ENCODE measurements at regions not wholly inside any gene's neighbourhood (a gene's known extent, or its start where the extent isn't known, plus 50 kb on each side); places are given as distances from the start of the nearest gene placed in this dataset.
"Not testable (repeated sequence)": the region's sequence is repeated elsewhere in the genome, so short reads cannot be mapped to it uniquely, and the experiment has no call there.

- DNase-seq: no peak
Measured at GRCh38 chr2:176885001-176885643, 327.5 kb upstream of the HNRNPA3 start.

DNA sequence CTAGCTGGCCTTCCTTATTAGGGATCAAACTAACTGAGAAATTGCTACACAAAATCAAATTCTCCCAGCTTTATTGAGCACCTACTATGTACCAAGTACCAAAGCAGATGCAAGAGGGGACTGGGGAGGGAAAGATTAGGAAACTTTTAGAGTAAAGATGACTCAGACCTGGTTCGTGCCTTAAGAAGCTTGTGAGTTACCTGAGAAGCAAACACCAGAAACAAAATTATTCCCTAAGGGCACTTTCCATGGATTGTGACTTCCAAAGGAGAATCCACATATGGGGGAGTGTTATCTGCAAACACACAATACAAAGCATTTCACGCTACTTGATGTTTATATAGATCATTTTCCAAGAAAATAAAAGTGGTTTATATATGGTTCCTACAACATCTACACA lies 326.9 kb upstream of the HNRNPA3 start:
- DNase-seq: no peak

GRCh38 chr2:176891105-176891504 lies 321.5 kb upstream of the HNRNPA3 start:
- no peak for DNase-seq

DNA sequence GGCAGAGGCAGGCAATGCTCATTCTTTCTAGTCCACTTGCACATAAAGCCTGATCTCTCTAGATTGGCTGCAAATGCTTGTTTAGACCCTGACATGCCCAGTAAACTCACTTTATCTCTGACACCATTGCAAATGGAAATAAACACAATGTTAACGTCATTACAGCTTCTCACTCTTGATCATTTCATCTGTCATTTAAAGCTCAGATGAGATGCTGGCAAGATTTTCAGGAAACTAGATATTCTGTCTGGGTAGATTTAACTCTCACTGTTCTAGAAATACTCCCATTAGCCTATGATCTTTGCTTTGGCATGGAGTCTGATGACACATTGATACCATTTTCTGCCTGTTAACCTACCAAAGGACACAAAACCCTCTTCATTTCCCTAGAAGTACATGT lies 320.7 kb upstream of the HNRNPA3 start:
- no peak for DNase-seq

DNA sequence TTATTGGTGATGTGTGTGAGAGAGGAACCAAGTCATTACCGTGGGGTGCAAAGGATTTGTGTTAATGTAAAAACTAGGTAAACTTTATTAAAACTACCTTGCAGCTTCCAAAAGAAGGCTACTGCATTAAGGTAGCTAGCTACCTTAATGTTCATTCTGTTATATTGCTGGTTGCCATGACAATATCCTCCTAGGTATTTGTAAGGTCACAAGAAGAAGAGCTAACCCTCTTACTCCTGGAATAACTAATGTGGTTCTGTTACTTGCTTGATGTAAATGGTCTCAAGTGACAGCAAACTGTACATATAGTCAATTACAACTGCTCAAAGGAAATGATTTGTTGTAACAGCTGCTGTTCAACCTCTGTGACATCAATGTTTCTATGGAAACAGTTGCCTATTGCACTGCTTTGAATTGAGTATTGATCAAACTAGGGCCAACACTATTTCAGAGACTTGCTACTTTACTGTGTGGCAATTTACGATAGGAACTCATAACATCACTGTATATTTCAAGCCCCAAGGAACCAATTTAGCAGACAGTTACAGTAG lies 319.8 kb upstream of the HNRNPA3 start:
- DNase-seq: peak; percentile 90 to 93

DNA sequence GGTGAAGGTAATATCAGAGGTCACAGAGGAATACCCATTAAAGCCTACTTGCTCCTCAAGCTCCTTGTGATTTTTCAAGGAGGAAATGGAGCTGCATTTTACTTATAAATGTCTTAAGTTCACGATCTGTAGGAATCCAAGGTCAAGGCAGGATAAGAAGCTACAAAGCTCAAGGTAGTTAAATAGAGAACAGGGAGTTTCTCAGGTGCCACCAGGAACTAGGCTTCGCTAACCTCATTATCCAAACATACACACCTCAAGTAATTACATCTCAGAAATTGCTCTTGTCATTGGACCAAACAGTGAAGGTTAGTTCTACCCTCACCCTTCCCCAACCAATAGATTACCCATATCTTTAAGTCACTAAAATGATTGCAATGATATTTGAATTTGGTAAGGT lies 317.4 kb upstream of the HNRNPA3 start:
- DNase-seq: no peak

- no peak for DNase-seq
Measured at GRCh38 chr2:176902454-176902853, 310.1 kb upstream of the HNRNPA3 start.

- DNase-seq: not testable (repeated sequence)
Measured at GRCh38 chr2:176904053-176904452, 308.5 kb upstream of the HNRNPA3 start.

DNA sequence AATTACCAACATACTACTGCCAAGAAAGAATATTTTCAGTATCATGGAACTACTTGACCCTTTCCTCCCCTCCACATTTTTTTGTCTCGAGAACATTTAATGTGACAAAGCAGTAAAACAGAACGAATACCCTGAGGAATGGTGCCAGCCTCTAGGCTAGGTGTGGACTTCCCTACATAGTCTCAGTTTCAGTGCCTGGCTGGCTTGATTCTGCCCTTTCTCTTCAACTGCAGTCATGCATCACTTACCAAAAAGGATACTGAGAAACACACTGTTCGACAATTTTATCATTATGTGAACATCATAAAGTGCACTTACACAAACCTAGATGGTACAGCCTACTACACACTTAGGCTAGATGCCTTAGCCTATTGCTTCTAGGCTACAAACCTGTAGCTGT lies 305.3 kb upstream of the HNRNPA3 start:
- no peak for DNase-seq

GRCh38 chr2:176910828-176911227 lies 301.8 kb upstream of the HNRNPA3 start:
- no peak for DNase-seq

DNA sequence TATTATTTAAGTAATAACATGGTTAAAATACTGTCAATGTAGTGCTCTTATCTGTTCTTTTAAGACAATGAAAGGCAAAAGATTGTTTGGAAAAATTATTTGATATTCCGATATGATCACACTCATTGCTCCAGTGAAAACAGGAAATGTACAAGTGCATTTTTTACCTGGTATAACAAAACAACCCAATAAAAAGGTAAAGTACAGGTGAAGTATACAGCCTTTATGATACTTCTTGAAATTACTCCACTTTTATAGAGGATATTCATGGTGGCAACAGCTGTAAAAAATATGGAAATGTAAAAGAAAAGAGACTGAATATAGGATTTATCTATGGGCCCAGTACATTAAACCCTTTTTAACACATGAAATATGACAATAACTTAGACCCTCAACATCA lies 298.6 kb upstream of the HNRNPA3 start:
- no peak for DNase-seq

GRCh38 chr2:176914371-176914770 lies 298.2 kb upstream of the HNRNPA3 start:
- no peak for DNase-seq

DNA sequence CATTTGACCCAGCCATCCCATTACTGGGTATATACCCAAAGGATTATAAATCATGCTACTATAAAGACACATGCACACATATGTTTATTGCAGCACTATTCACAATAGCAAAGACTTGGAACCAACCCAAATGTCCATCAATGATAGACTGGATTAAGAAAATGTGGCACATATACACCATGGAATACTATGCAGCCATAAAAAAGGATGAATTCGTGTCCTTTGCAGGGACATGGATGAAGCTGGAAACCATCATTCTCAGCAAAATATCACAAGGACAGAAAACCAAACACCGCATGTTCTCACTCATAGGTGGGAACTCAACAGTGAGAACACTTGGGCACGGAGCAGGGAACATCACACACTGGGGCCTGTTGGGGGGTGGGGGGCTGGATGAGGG lies 290.0 kb upstream of the HNRNPA3 start:
- DNase-seq: not testable (repeated sequence)

GRCh38 chr2:176923205-176923604 lies 289.4 kb upstream of the HNRNPA3 start:
- DNase-seq: no peak

- DNase-seq: no peak
Measured at GRCh38 chr2:176924909-176925534, 287.6 kb upstream of the HNRNPA3 start.

GRCh38 chr2:176926453-176926852 lies 286.1 kb upstream of the HNRNPA3 start:
- no peak for DNase-seq

- DNase-seq: not testable (repeated sequence)
Measured at GRCh38 chr2:176929387-176929786, 283.2 kb upstream of the HNRNPA3 start.

DNA sequence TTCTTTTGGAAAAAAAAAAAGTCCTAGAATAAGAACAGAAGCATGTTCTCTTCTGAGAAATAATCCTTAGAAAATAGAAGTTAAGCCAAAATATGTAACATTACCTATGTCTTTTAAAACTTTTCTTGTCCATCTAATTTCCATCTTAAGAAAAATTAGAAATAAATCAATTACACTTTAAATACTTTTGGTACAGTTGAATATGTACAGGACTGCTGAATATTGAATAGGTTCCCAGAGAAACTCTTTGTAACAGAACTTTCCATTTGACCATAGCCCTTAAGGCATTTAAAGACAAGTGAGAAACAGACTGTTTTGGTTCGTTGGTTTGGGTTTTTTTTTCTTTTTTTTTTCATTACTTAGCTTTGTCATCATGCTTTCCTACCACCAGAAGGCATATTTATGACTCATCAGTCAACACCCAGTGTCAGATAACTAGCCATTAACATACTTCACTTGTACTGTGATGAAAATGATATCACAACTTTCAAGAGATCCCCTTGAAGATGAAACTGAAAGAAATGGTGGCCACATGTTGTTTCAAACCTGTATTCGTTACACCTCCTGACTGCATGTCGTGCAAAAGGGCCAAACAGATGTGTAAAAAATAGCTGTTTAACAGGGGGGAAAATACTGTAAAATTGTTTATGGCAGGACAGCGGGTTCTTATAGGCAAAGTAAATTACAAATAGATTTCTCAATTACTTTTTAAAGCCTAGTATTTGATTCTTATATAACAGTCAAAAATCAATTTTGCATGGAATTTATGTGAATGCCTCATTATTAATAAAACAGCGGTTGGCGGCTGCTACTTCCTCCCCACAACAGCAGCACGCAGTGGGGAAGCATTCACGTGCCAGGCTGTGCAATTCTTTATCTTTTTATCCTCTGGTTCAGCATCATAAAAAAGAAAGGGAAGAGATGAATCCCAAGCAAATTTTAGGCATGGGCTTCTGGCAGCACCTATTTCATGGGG lies 280.7 kb upstream of the HNRNPA3 start:
- DNase-seq: no peak

- DNase-seq: no peak
Measured at GRCh38 chr2:176934131-176934530, 278.5 kb upstream of the HNRNPA3 start.

DNA sequence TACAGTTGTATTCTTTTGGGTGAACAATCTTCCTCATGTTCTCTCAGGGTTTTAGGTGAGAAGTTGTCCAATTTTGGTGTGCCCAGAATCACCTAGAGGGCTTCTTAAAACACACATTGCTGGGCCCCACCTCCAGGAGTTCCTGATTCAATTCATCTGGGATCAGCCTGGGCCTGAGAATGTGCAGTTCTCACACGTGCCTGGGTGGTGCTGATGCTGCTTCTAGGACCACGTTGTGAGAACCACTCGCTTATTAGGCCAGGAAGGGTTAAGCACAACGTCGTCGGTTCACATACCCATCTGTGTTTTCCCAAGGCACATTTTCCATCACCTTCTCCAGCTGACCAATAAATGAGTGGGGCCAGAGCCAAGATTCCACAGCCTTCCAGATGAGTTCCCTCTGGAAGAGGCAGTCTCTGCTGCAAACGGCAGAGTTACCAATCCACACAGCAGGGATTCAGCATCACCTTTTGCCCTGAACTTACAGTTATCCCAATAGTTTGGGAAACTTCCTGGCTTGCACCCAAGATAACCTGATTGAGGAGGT lies 277.7 kb upstream of the HNRNPA3 start:
- no peak for DNase-seq

DNA sequence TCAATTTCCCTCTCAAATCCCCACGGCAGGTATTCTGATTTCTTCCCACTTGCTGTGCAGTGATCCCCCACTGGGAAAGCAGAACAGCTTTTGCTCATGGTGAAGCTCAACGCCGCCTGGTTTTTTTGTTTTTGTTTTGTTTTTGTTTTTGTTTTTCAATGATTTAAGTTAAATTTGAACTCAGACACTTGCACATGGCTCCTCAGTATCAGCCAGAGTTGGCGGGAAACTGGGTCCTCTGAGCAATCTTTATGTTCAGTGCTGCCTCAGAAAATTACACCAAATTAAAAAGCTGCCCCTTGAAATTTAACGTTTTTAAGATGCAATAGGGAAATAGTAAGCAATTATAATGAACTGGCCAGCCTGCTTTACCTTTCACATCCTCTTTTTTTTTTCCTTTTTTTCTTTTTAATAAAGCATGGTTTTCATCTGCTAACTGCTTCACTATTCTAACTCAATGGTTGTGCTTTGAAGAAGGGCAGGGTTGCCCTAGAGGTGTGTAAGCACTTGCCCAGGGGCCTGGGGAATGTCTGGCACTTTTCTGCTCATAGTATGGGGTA lies 277.0 kb upstream of the HNRNPA3 start:
- no peak for DNase-seq

DNA sequence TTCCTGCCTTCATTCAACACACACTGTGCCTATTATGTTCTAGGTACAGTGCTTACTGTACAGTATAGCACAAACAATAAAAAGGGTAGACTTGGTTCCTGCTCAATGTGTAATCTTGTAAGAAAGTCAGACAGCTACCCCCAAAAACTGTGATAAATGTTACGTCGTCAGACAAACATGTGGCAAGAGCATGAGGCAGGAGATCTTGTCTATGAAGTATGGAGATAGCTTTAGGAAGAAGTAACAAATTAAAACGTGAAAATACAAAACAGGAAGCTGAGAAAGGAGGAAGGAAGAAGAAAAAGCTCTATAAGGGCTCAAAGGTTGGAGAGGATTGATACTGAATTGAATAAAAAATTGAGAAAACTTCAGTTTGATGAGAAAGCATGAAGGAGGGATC lies 276.2 kb upstream of the HNRNPA3 start:
- no peak for DNase-seq

- DNase-seq: no peak
Measured at GRCh38 chr2:176944998-176945397, 267.6 kb upstream of the HNRNPA3 start.

Measured in NCI-H1930 (cell line).